ENCODE measurements at regions not wholly inside any gene's neighbourhood (a gene's known extent, or its start where the extent isn't known, plus 50 kb on each side); places are given as distances from the start of the nearest gene placed in this dataset.

DNA sequence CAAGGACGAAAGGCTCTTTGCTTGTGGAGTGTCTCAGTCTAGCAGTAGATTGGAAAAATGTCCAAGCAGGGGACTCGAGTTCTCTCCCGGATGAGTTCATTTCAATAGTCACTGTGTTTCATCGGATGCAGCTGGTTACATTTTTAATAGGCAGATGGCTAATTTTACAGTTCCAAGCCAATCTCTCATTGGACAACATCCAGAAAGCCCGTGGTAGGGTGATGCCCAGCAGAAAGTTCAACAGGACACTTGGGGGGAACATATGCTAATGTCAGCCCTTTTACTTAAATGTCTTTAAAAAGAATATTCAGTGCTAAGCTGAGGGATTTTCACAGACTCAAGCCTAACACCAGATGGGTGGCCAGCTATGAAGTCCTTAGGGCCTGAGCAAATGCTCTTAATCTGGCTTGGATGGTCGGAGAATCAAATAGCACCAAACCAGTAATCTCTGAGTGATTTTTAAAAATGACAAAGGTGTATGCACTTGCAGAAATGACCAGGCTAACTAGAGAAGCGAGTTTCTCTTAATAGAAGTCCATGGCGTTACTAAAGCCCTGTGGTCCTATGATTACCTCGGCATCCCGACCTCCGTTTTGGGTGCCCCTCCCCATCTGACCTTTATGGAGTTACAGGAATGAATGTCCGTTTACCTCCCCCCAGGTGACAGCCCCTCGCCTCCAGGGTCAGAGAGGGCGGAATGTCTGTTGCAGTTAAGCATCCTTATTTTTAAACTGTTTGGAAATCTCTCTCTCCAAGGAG is 289.2 kb upstream of the SALL1 start:
- H3K36me3 ChIP-seq (ENCODE audit: control insufficient read depth, insufficient read depth, low read length): no peaks in the 10 kb centered on the region

GRCh38 chr16:51439271-51439670 is 288.2 kb upstream of the SALL1 start:
- Histone ChIP-seq H3K9me3 (ENCODE audit: control insufficient read depth, low read length) (no peaks in the 10 kb centered on the region), H3K27ac (ENCODE audit: insufficient read depth, low read length, poor library complexity, severe bottlenecking) (no peak overlapping the region), H3K27me3 (replicated peaks; ENCODE audit: control insufficient read depth, insufficient read depth, low read length, poor library complexity, severe bottlenecking) (no peaks in the 10 kb centered on the region), H3K4me3 (ENCODE audit: insufficient read depth, low read depth, low read length, poor library complexity, severe bottlenecking) (no peak overlapping the region), H3K4me1 (ENCODE audit: control insufficient read depth, insufficient read depth, low read length, poor library complexity, severe bottlenecking) (no peaks in the 10 kb centered on the region), H3K36me3 (ENCODE audit: control insufficient read depth, insufficient read depth, low read length) (no peaks in the 10 kb centered on the region)
- no peak for DNase-seq

More for the DNA sequence above, 289.2 kb upstream of the SALL1 start:
- no peak overlapping the region for H3K27ac ChIP-seq (ENCODE audit: insufficient read depth, low read length, poor library complexity, severe bottlenecking)
- no peak for DNase-seq
- no peak overlapping the region for H3K4me3 ChIP-seq (ENCODE audit: insufficient read depth, low read depth, low read length, poor library complexity, severe bottlenecking)
- H3K27me3 ChIP-seq (replicated peaks; ENCODE audit: control insufficient read depth, insufficient read depth, low read length, poor library complexity, severe bottlenecking): no peaks in the 10 kb centered on the region
- H3K9me3 ChIP-seq (ENCODE audit: control insufficient read depth, low read length): no peaks in the 10 kb centered on the region
- no peaks in the 10 kb centered on the region for H3K4me1 ChIP-seq (ENCODE audit: control insufficient read depth, insufficient read depth, low read length, poor library complexity, severe bottlenecking)

GRCh38 chr16:51436742-51437141 is 285.7 kb upstream of the SALL1 start:
- H3K27ac ChIP-seq (ENCODE audit: insufficient read depth, low read length, poor library complexity, severe bottlenecking): no peak overlapping the region
- H3K4me1 ChIP-seq (ENCODE audit: control insufficient read depth, insufficient read depth, low read length, poor library complexity, severe bottlenecking): no peaks in the 10 kb centered on the region
- no peaks in the 10 kb centered on the region for H3K27me3 ChIP-seq (replicated peaks; ENCODE audit: control insufficient read depth, insufficient read depth, low read length, poor library complexity, severe bottlenecking)
- H3K9me3 ChIP-seq (ENCODE audit: control insufficient read depth, low read length): no peaks in the 10 kb centered on the region
- DNase-seq: no peak
- no peak overlapping the region for H3K4me3 ChIP-seq (ENCODE audit: insufficient read depth, low read depth, low read length, poor library complexity, severe bottlenecking)
- H3K36me3 ChIP-seq (ENCODE audit: control insufficient read depth, insufficient read depth, low read length): no peaks in the 10 kb centered on the region

- Histone ChIP-seq H3K4me3 (ENCODE audit: insufficient read depth, low read depth, low read length, poor library complexity, severe bottlenecking) (no peak overlapping the region), H3K27ac (ENCODE audit: insufficient read depth, low read length, poor library complexity, severe bottlenecking) (no peak overlapping the region), H3K4me1 (ENCODE audit: control insufficient read depth, insufficient read depth, low read length, poor library complexity, severe bottlenecking) (no peaks in the 10 kb centered on the region), H3K27me3 (replicated peaks; ENCODE audit: control insufficient read depth, insufficient read depth, low read length, poor library complexity, severe bottlenecking) (no peaks in the 10 kb centered on the region), H3K9me3 (ENCODE audit: control insufficient read depth, low read length) (no peaks in the 10 kb centered on the region), H3K36me3 (ENCODE audit: control insufficient read depth, insufficient read depth, low read length) (no peaks in the 10 kb centered on the region)
- DNase-seq: no peak
These were observed 283.6 kb upstream of the SALL1 start for GRCh38 chr16:51434567-51435198.

DNA sequence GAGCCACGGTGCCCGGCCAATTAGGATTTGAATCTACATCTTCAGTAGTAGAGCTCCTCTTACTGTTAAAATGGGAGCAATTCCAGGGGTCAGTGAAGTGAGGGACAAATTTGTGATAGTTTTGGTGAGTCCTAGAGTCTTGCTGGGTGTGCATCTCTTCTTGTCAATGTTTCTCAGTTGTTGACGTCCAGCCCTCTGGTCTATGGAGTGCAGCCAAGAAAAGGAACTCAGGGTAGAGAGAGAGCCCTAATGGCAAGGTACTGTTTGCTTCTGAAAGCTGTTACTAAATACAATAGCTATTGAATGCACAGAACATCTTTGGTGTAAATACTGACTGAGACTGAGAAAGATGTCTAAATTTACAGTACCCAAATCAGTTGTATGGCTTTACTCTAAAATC is 282.5 kb upstream of the SALL1 start:
- H3K4me3 ChIP-seq (ENCODE audit: insufficient read depth, low read depth, low read length, poor library complexity, severe bottlenecking): no peak overlapping the region
- H3K27ac ChIP-seq (ENCODE audit: insufficient read depth, low read length, poor library complexity, severe bottlenecking): no peak overlapping the region
- H3K27me3 ChIP-seq (replicated peaks; ENCODE audit: control insufficient read depth, insufficient read depth, low read length, poor library complexity, severe bottlenecking): no peaks in the 10 kb centered on the region
- no peaks in the 10 kb centered on the region for H3K36me3 ChIP-seq (ENCODE audit: control insufficient read depth, insufficient read depth, low read length)
- no peak for DNase-seq
- no peaks in the 10 kb centered on the region for H3K4me1 ChIP-seq (ENCODE audit: control insufficient read depth, insufficient read depth, low read length, poor library complexity, severe bottlenecking)
- no peaks in the 10 kb centered on the region for H3K9me3 ChIP-seq (ENCODE audit: control insufficient read depth, low read length)

DNA sequence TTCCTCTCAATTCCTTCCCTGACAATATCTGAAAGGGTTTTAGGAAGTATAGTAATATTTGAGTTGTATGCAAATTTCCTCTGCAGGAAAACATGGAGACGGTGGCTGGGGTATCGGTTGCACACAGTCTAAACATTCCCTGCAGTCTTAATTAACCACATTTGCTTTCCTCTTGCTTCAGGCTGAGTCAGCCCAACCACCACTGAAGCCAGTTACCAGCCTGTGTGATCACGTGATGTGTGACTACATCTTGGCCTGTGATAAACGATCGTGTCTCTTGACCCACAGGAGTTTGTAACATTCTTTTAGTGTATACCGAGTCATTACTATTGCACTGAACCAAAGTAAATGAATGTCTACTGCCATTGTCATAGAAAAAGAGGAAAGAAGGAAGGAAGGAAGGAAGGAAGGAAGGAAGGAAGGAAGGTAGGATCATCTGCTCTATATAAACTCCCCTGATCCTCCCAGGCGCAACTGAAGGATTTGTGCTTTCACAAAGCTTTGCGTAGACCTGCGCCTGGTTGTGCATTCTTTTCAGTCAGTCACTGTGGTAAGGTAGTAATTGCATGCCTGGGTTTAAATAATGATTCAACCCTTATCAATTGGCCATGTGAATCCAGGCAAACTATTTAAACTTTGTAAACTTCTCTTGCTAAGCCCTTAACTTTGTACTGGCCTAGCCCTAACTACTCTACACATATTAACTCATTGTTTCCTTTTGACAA is 280.6 kb upstream of the SALL1 start:
- Histone ChIP-seq H3K36me3 (ENCODE audit: control insufficient read depth, insufficient read depth, low read length) (no peaks in the 10 kb centered on the region), H3K27me3 (replicated peaks; ENCODE audit: control insufficient read depth, insufficient read depth, low read length, poor library complexity, severe bottlenecking) (no peaks in the 10 kb centered on the region), H3K9me3 (ENCODE audit: control insufficient read depth, low read length) (no peaks in the 10 kb centered on the region), H3K4me3 (ENCODE audit: insufficient read depth, low read depth, low read length, poor library complexity, severe bottlenecking) (no peak overlapping the region), H3K4me1 (ENCODE audit: control insufficient read depth, insufficient read depth, low read length, poor library complexity, severe bottlenecking) (no peaks in the 10 kb centered on the region), H3K27ac (ENCODE audit: insufficient read depth, low read length, poor library complexity, severe bottlenecking) (no peak overlapping the region)
- no peak for DNase-seq

GRCh38 chr16:51430716-51431369 is 279.8 kb upstream of the SALL1 start:
- H3K27me3 ChIP-seq (replicated peaks; ENCODE audit: control insufficient read depth, insufficient read depth, low read length, poor library complexity, severe bottlenecking): no peaks in the 10 kb centered on the region
- no peaks in the 10 kb centered on the region for H3K9me3 ChIP-seq (ENCODE audit: control insufficient read depth, low read length)
- H3K36me3 ChIP-seq (ENCODE audit: control insufficient read depth, insufficient read depth, low read length): no peaks in the 10 kb centered on the region
- H3K27ac ChIP-seq (ENCODE audit: insufficient read depth, low read length, poor library complexity, severe bottlenecking): no peak overlapping the region
- no peaks in the 10 kb centered on the region for H3K4me1 ChIP-seq (ENCODE audit: control insufficient read depth, insufficient read depth, low read length, poor library complexity, severe bottlenecking)
- DNase-seq: no peak
- H3K4me3 ChIP-seq (ENCODE audit: insufficient read depth, low read depth, low read length, poor library complexity, severe bottlenecking): no peak overlapping the region

- H3K27ac ChIP-seq (ENCODE audit: insufficient read depth, low read length, poor library complexity, severe bottlenecking): no peak overlapping the region
- no peak for DNase-seq
- no peaks in the 10 kb centered on the region for H3K27me3 ChIP-seq (replicated peaks; ENCODE audit: control insufficient read depth, insufficient read depth, low read length, poor library complexity, severe bottlenecking)
- no peaks in the 10 kb centered on the region for H3K36me3 ChIP-seq (ENCODE audit: control insufficient read depth, insufficient read depth, low read length)
- no peaks in the 10 kb centered on the region for H3K4me1 ChIP-seq (ENCODE audit: control insufficient read depth, insufficient read depth, low read length, poor library complexity, severe bottlenecking)
- no peaks in the 10 kb centered on the region for H3K9me3 ChIP-seq (ENCODE audit: control insufficient read depth, low read length)
- no peak overlapping the region for H3K4me3 ChIP-seq (ENCODE audit: insufficient read depth, low read depth, low read length, poor library complexity, severe bottlenecking)
These were observed 278.0 kb upstream of the SALL1 start for GRCh38 chr16:51429041-51429440.

DNA sequence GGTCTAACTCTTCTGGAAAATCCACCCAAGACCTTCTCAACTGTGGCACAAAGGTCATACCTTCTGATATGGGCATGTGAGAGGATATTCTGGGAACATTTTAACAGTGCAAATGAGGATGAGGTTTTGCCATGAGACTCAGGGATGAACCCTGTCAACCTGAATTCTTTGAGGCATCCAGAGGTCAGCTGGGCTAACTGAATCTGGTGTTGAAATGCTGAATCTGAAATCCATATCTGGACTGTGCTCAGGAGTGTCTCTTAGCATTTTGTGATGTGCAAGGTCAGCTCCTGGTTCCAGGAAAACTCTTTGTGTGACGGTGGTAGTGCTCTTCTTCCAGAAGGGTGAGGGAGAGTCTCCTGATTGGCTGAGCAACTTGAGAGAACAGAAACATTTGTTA is 276.0 kb upstream of the SALL1 start:
- DNase-seq: no peak
- Histone ChIP-seq H3K27me3 (replicated peaks; ENCODE audit: control insufficient read depth, insufficient read depth, low read length, poor library complexity, severe bottlenecking) (no peaks in the 10 kb centered on the region), H3K36me3 (ENCODE audit: control insufficient read depth, insufficient read depth, low read length) (no peaks in the 10 kb centered on the region), H3K4me3 (ENCODE audit: insufficient read depth, low read depth, low read length, poor library complexity, severe bottlenecking) (no peak overlapping the region), H3K4me1 (ENCODE audit: control insufficient read depth, insufficient read depth, low read length, poor library complexity, severe bottlenecking) (no peaks in the 10 kb centered on the region), H3K27ac (ENCODE audit: insufficient read depth, low read length, poor library complexity, severe bottlenecking) (no peak overlapping the region), H3K9me3 (ENCODE audit: control insufficient read depth, low read length) (no peaks in the 10 kb centered on the region)

- H3K36me3 ChIP-seq (ENCODE audit: control insufficient read depth, insufficient read depth, low read length): no peaks in the 10 kb centered on the region
- H3K27me3 ChIP-seq (replicated peaks; ENCODE audit: control insufficient read depth, insufficient read depth, low read length, poor library complexity, severe bottlenecking): no peaks in the 10 kb centered on the region
- no peak for DNase-seq
- H3K27ac ChIP-seq (ENCODE audit: insufficient read depth, low read length, poor library complexity, severe bottlenecking): no peak overlapping the region
- no peaks in the 10 kb centered on the region for H3K9me3 ChIP-seq (ENCODE audit: control insufficient read depth, low read length)
- no peaks in the 10 kb centered on the region for H3K4me1 ChIP-seq (ENCODE audit: control insufficient read depth, insufficient read depth, low read length, poor library complexity, severe bottlenecking)
- no peak overlapping the region for H3K4me3 ChIP-seq (ENCODE audit: insufficient read depth, low read depth, low read length, poor library complexity, severe bottlenecking)
These were observed 275.2 kb upstream of the SALL1 start for GRCh38 chr16:51426276-51426675.

Data from effector memory CD4-positive, alpha-beta T cell (primary cell).